ENCODE measurements at regions not wholly inside any gene's neighbourhood (a gene's known extent, or its start where the extent isn't known, plus 50 kb on each side); places are given as distances from the start of the nearest gene placed in this dataset.

DNA sequence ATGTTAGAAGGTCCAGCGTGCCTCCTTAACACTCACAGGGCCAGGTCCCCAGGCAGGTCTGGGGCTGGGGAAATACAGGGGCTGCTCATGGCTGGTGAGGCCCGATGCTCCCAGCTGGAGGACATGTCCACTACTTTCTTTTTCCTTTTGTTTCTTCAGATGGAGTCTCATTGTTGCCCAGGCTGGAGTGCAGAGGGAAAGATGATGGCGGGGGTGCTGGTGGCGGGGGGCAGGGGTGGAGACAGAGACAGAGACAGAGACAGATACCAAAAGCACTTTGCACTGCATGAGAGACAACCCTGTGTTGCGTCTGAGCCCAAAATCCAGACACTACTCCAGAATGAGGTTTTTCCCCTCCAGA, 211.0 kb downstream of the SH3BP4 start:
- no peak for DNase-seq (ENCODE audit: extremely low read depth, low read depth)
- no peak overlapping the region for H3K4me3 ChIP-seq (replicated peaks; ENCODE audit: low read depth, low read length)
- TF ChIP-seq, protein P1, sequence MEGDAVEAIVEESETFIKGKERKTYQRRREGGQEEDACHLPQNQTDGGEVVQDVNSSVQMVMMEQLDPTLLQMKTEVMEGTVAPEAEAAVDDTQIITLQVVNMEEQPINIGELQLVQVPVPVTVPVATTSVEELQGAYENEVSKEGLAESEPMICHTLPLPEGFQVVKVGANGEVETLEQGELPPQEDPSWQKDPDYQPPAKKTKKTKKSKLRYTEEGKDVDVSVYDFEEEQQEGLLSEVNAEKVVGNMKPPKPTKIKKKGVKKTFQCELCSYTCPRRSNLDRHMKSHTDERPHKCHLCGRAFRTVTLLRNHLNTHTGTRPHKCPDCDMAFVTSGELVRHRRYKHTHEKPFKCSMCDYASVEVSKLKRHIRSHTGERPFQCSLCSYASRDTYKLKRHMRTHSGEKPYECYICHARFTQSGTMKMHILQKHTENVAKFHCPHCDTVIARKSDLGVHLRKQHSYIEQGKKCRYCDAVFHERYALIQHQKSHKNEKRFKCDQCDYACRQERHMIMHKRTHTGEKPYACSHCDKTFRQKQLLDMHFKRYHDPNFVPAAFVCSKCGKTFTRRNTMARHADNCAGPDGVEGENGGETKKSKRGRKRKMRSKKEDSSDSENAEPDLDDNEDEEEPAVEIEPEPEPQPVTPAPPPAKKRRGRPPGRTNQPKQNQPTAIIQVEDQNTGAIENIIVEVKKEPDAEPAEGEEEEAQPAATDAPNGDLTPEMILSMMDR (IDR thresholded peaks at IDR 0.05; ENCODE audit: low read depth, low read length, missing control alignments), result no peak

DNA sequence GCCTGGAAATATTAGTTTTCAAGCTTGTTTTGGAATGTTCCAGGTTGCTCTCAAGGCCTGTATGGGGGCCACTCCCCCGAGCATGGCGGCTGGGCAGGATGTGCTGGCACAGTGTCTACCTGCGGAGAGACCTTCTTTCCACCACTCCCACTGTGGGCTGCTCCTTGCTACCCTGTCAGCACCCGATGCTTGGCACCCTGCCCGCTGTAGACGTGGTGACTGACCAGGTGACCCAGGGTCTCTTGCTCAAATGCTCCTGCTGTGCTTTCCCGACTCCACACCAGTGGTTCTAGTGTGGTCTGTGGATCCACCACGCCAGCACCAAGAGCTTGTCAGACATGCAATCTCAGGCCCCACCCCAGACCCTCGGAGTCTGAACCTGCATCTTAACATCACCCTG, 213.3 kb downstream of the SH3BP4 start:
- TF ChIP-seq, protein P1 (IDR thresholded peaks at IDR 0.05; ENCODE audit: low read depth, low read length, missing control alignments), result no peak
- DNase-seq (ENCODE audit: extremely low read depth, low read depth), result no peak
- H3K4me3 ChIP-seq (replicated peaks; ENCODE audit: low read depth, low read length), result no peak overlapping the region

- no peak for DNase-seq (ENCODE audit: extremely low read depth, low read depth)
- TF ChIP-seq, protein P1 (IDR thresholded peaks at IDR 0.05; ENCODE audit: low read depth, low read length, missing control alignments), result no peak
- H3K4me3 ChIP-seq (replicated peaks; ENCODE audit: low read depth, low read length), result no peak overlapping the region
Observed at GRCh38 chr2:235165631-235166030, 213.8 kb downstream of the SH3BP4 start.

GRCh38 chr2:235168174-235168979, 216.6 kb downstream of the SH3BP4 start:
- TF ChIP-seq, protein P1 (IDR thresholded peaks at IDR 0.05; ENCODE audit: low read depth, low read length, missing control alignments), result no peak
- no peak for DNase-seq (ENCODE audit: extremely low read depth, low read depth)
- H3K4me3 ChIP-seq (replicated peaks; ENCODE audit: low read depth, low read length), result no peak overlapping the region

DNA sequence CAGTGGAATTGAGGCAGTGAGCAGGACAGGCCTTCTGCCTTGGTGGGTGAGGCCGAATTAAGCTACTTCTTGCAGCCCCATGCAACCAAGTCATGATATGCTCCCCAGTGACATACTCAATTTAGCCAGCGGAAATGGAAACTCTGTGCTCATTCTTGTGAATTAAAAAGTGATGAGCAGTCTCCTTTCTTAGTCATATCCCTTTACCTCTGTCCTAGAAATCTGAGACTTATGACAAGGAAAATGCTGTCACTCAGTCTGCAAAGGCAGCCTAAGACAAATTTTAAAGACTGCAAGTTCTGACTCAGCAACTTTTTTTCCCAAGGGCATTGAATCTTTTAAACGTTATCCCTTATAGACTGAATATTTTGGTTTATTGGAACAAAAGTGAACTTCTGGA, 218.2 kb downstream of the SH3BP4 start:
- DNase-seq (ENCODE audit: extremely low read depth, low read depth), result no peak
- no peak overlapping the region for H3K4me3 ChIP-seq (replicated peaks; ENCODE audit: low read depth, low read length)
- TF ChIP-seq, protein P1 (IDR thresholded peaks at IDR 0.05; ENCODE audit: low read depth, low read length, missing control alignments), result no peak

DNA sequence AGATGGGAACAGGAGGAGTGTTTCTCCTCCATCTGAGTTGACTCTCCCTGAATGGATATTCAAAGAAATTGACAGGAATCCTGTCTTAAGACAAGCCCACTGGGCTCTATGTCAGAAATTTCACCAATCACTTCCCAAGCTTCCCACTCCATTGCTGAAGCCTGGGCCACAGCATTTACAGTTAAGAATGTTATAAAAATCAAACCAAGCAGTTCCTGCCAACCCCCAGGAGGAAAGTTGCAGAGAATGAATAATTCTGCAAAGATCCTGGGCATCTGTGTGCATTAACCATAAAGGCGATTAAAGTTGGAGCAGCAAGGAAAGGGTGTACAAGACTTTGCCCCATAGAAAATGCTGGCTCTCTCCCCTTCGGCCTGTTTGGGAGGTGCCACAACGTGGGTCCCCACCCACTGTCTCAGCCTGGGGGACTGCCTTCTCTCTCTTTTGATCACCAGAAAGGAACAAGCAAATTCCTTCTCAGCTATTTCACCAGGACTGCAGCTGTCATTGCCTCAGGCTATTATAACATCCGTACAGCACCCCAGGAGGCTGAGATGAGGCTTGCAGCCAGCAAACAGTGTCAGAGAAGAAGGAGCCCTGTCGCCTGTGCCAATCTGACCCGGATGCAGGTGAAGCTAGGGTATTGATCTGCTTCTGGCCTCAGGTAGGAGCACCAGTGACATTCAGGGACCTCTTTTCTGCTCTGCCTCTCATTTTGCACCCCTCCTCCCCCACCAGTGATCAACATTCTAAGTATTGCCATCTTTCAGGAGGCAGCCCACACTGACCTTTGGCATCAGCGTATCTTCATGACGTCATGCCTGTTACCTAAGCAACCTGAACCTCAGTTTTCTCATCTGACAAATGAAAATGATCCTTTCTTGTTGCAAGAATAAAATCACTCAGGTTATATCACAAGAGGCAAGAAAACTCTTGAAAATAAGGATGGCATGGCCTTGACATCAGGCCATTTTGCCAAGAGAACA, 219.0 kb downstream of the SH3BP4 start:
- H3K4me3 ChIP-seq (replicated peaks; ENCODE audit: low read depth, low read length), result no peak overlapping the region
- TF ChIP-seq, protein P1 (IDR thresholded peaks at IDR 0.05; ENCODE audit: low read depth, low read length, missing control alignments), result no peak
- no peak for DNase-seq (ENCODE audit: extremely low read depth, low read depth)

All from HFF-Myc (cell line).